ENCODE measurements at regions not wholly inside any gene's neighbourhood (a gene's known extent, or its start where the extent isn't known, plus 50 kb on each side); places are given as distances from the start of the nearest gene placed in this dataset.

DNA sequence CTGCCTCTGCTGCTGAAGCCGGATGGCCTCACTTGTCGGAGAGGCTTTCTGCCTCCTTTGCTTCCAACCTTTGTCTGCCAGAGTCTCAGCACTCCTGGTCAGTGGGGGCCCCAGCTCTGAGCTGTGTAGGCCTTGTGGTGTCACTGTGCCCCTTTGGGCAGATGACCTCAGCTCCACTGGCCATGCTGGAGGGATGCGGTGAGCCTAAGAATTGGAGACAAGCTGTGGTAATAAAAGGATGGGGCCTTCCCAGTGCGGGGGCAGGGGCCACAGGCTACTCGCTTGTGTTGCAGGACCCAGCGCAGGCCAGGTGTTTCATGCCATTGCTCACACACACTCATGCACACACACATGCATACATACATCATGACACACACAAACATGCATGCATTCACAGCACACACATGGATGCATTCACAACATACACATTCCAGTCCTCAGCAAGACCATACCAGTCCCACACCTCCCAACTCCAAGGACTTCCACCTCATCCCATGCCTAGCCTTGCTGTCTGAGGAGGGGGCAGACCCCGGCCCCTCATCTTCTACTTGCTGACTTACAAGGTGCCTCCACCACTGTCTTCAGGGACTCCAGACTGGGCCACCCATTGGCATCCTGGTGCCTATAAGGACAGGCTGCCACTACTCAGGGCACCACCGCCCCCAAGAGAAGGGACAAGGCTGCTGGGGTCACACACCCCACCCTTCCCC is 237.7 kb downstream of the SYK start:
- BruUV-seq (replicated peaks): no TSS peak
- POLR2A ChIA-PET: no interaction called here
- CTCF ChIA-PET: no interaction called here

DNA sequence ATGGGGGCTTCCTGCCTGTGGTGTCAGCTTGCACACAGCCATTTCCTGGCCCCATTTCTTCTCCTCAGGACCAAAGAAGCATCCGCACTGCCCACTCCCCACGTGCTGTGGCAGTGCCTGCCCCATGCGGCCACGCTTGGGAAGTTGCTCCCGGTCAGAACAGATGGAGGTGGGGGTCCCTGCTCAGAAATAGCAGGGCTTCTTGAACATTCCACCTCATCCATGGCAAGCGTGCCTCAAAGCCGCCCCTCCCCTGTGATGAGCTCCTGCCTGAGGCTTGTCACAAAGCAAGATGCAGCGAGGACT is 238.2 kb downstream of the SYK start:
- DNase-seq (ENCODE audit: low read depth, low spot score): no peak
- Histone ChIP-seq H3K9me3 (ENCODE audit: control insufficient read depth, insufficient read depth, low read depth, low read length) (no peaks in the 10 kb centered on the region), H3K27me3 (ENCODE audit: control insufficient read depth, insufficient read depth, low read length) (no peaks in the 10 kb centered on the region), H3K36me3 (ENCODE audit: control insufficient read depth, insufficient read depth, low read length) (no peaks in the 10 kb centered on the region), H3K4me1 (ENCODE audit: control insufficient read depth, insufficient read depth, low read length) (peaks cover 12% of the 10 kb centered on the region), H3K27ac (ENCODE audit: low read length) (no peak overlapping the region), H3K4me3 (ENCODE audit: low read depth in 2 of 2, low read length in 2 of 2) (no peak overlapping the region)
- TF ChIP-seq, protein P1, sequence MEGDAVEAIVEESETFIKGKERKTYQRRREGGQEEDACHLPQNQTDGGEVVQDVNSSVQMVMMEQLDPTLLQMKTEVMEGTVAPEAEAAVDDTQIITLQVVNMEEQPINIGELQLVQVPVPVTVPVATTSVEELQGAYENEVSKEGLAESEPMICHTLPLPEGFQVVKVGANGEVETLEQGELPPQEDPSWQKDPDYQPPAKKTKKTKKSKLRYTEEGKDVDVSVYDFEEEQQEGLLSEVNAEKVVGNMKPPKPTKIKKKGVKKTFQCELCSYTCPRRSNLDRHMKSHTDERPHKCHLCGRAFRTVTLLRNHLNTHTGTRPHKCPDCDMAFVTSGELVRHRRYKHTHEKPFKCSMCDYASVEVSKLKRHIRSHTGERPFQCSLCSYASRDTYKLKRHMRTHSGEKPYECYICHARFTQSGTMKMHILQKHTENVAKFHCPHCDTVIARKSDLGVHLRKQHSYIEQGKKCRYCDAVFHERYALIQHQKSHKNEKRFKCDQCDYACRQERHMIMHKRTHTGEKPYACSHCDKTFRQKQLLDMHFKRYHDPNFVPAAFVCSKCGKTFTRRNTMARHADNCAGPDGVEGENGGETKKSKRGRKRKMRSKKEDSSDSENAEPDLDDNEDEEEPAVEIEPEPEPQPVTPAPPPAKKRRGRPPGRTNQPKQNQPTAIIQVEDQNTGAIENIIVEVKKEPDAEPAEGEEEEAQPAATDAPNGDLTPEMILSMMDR (IDR thresholded peaks at IDR 0.05): no peak
- TF ChIP-seq SIN3A (IDR thresholded peaks at IDR 0.05; ENCODE audit: borderline replicate concordance, insufficient read depth, low read depth, low read length) (no peak), TCF7L2 (IDR thresholded peaks at IDR 0.05; ENCODE audit: low read depth, low read length) (no peak), POLR2AphosphoS5 (IDR thresholded peaks at IDR 0.05; ENCODE audit: low read depth, low read length) (no peak)
- TF ChIP-seq, protein P2, sequence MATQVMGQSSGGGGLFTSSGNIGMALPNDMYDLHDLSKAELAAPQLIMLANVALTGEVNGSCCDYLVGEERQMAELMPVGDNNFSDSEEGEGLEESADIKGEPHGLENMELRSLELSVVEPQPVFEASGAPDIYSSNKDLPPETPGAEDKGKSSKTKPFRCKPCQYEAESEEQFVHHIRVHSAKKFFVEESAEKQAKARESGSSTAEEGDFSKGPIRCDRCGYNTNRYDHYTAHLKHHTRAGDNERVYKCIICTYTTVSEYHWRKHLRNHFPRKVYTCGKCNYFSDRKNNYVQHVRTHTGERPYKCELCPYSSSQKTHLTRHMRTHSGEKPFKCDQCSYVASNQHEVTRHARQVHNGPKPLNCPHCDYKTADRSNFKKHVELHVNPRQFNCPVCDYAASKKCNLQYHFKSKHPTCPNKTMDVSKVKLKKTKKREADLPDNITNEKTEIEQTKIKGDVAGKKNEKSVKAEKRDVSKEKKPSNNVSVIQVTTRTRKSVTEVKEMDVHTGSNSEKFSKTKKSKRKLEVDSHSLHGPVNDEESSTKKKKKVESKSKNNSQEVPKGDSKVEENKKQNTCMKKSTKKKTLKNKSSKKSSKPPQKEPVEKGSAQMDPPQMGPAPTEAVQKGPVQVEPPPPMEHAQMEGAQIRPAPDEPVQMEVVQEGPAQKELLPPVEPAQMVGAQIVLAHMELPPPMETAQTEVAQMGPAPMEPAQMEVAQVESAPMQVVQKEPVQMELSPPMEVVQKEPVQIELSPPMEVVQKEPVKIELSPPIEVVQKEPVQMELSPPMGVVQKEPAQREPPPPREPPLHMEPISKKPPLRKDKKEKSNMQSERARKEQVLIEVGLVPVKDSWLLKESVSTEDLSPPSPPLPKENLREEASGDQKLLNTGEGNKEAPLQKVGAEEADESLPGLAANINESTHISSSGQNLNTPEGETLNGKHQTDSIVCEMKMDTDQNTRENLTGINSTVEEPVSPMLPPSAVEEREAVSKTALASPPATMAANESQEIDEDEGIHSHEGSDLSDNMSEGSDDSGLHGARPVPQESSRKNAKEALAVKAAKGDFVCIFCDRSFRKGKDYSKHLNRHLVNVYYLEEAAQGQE (IDR thresholded peaks at IDR 0.05; ENCODE audit: insufficient read depth in 1 of 2, low read depth in 2 of 2, low read length in 1 of 2): no peak
- in situ Hi-C loops (cut with HindIII; ENCODE audit: low pct_unique_long_range_greater_than_20kb, low sequenced_read_pairs): no loop called here
- intact Hi-C loops (cut with micrococcal nuclease; ENCODE audit: unreplicated experiment): no loop called here
- ATAC-seq: no peak
- CTCF ChIA-PET: no interaction called here
- BruUV-seq (replicated peaks): no TSS peak
- POLR2A ChIA-PET: no interaction called here

More for the DNA sequence above, 237.7 kb downstream of the SYK start:
- H3K27ac ChIP-seq (ENCODE audit: low read length): no peak overlapping the region
- in situ Hi-C loops (cut with HindIII; ENCODE audit: low pct_unique_long_range_greater_than_20kb, low sequenced_read_pairs) (no loop called here), intact Hi-C loops (cut with micrococcal nuclease; ENCODE audit: unreplicated experiment) (no loop called here)
- ATAC-seq (no peak), DNase-seq (ENCODE audit: low read depth, low spot score) (no peak)
- no peak for TF ChIP-seq SIN3A (IDR thresholded peaks at IDR 0.05; ENCODE audit: borderline replicate concordance, insufficient read depth, low read depth, low read length)
- TF ChIP-seq POLR2AphosphoS5 (IDR thresholded peaks at IDR 0.05; ENCODE audit: low read depth, low read length): no peak
- TF ChIP-seq TCF7L2 (IDR thresholded peaks at IDR 0.05; ENCODE audit: low read depth, low read length): no peak
- TF ChIP-seq, protein P2 (IDR thresholded peaks at IDR 0.05; ENCODE audit: insufficient read depth in 1 of 2, low read depth in 2 of 2, low read length in 1 of 2): no peak
- TF ChIP-seq, protein P1 (IDR thresholded peaks at IDR 0.05): no peak
- no peaks in the 10 kb centered on the region for H3K27me3 ChIP-seq (ENCODE audit: control insufficient read depth, insufficient read depth, low read length)
- no peaks in the 10 kb centered on the region for H3K36me3 ChIP-seq (ENCODE audit: control insufficient read depth, insufficient read depth, low read length)
- peaks cover 12% of the 10 kb centered on the region for H3K4me1 ChIP-seq (ENCODE audit: control insufficient read depth, insufficient read depth, low read length)
- H3K4me3 ChIP-seq (ENCODE audit: low read depth in 2 of 2, low read length in 2 of 2): no peak overlapping the region
- no peaks in the 10 kb centered on the region for H3K9me3 ChIP-seq (ENCODE audit: control insufficient read depth, insufficient read depth, low read depth, low read length)
